SK-N-SH (cell line): ENCODE measurements at regions not wholly inside any gene's neighbourhood (a gene's known extent, or its start where the extent isn't known, plus 50 kb on each side); places are given as distances from the start of the nearest gene placed in this dataset.

Source experiments
- CTCF ChIA-PET: fragments of 300-600, 350-600 bp; formaldehyde crosslinking; extraction: SDS; loops from one replicate; lab custom pipeline; 2021; lab: Yijun Ruan, JAX
- POLR2A ChIA-PET: fragments of 350-600 bp; sonication (Branson Sonifier 250); formaldehyde crosslinking; extraction: SDS; loops from one replicate; lab custom pipeline; 2020; ENCODE audit warnings: antibody characterized with exemption, inconsistent platforms; lab: Yijun Ruan, JAX
- DNase-seq: peaks from one replicate; pipeline ENCODE4 v3.0.0; 2012
- H2AFZ ChIP-seq: fragments of 200-600 bp; sonication (generic); 2 replicates; pipeline ENCODE4 v1.8.1; 2016; ENCODE audit warnings: antibody characterized with exemption, mild to moderate bottlenecking, low read depth
- H3F3A ChIP-seq: fragments of 200-600 bp; sonication (generic); replicated peaks from 2 replicates; pipeline ENCODE3; 2016; ENCODE audit warnings: antibody characterized with exemption, mild to moderate bottlenecking; ENCODE audit not compliant: insufficient read depth
- H3K27ac ChIP-seq, 2 experiments: fragments of 200-500 bp in 1 of 2; fragments of 200-600 bp in 1 of 2; sonication (Bioruptor generic) in 1 of 2; sonication (generic), shearing (Covaris generic) in 1 of 2; 2 replicates each; pipeline versions ENCODE4 v1.5.1 to v1.6.1; 2014 to 2016; ENCODE audit warnings: low read depth in 2 of 2, inconsistent platforms in 1 of 2, low read length in 1 of 2, mild to moderate bottlenecking in 1 of 2, mixed read lengths in 1 of 2
- H3K27me3 ChIP-seq: fragments of 200-600 bp; sonication (generic), shearing (Covaris generic); 2 replicates; pipeline ENCODE4 v1.6.1; 2016; ENCODE audit warnings: mixed run types; ENCODE audit not compliant: insufficient read depth
- H3K36me3 ChIP-seq, 2 experiments: fragments of 200-500 bp in 1 of 2; fragments of 200-600 bp in 1 of 2; sonication (Bioruptor generic) in 1 of 2; sonication (generic) in 1 of 2; replicated peaks in 1 of 2; 2 replicates each; pipeline versions ENCODE3 to v1.5.1; 2014 to 2016; ENCODE audit warnings: low read length in 1 of 2, mild to moderate bottlenecking in 1 of 2; ENCODE audit not compliant: insufficient read depth in 2 of 2, control insufficient read depth in 1 of 2
- H3K4me1 ChIP-seq, 2 experiments: fragments of 200-500 bp in 1 of 2; fragments of 200-600 bp in 1 of 2; sonication (Bioruptor generic) in 1 of 2; sonication (generic), shearing (Covaris generic) in 1 of 2; 2 replicates each; pipeline versions ENCODE4 v1.5.1 to v1.6.1; 2014 to 2016; ENCODE audit warnings: low read depth in 1 of 2, low read length in 1 of 2, mixed run types in 1 of 2; ENCODE audit not compliant: insufficient read depth in 2 of 2, control insufficient read depth in 1 of 2
- H3K4me2 ChIP-seq: fragments of 200-600 bp; sonication (generic), shearing (Covaris generic); 2 replicates; pipeline ENCODE4 v1.6.1; 2017; ENCODE audit warnings: mixed run types
- H3K4me3 ChIP-seq, 2 experiments: fragments of 200-500 bp in 1 of 2; fragments of 200-600 bp in 1 of 2; sonication (Bioruptor generic) in 1 of 2; sonication (generic), shearing (Covaris generic) in 1 of 2; 2 replicates each; pipeline versions ENCODE4 v1.5.1 to v1.8.1; 2014 to 2016; ENCODE audit warnings: low read depth in 2 of 2, inconsistent platforms in 1 of 2, low read length in 1 of 2, mild to moderate bottlenecking in 1 of 2, mixed read lengths in 1 of 2, moderate library complexity in 1 of 2
- H3K79me2 ChIP-seq: fragments of 200-600 bp; sonication (generic); 2 replicates; pipeline ENCODE4 v1.8.1; 2017; ENCODE audit warnings: mild to moderate bottlenecking; ENCODE audit not compliant: insufficient read depth
- H3K9ac ChIP-seq: fragments of 200-600 bp; sonication (generic); 2 replicates; pipeline ENCODE4 v1.6.1; 2017; ENCODE audit warnings: mixed run types
- H3K9me2 ChIP-seq: fragments of 200-600 bp; sonication (generic); 2 replicates; pipeline ENCODE4 v1.6.1; 2017; ENCODE audit warnings: mixed run types
- H3K9me3 ChIP-seq: fragments of 200-600 bp; sonication (generic); 2 replicates; pipeline ENCODE4 v1.6.1; 2017; ENCODE audit warnings: mixed run types, mild to moderate bottlenecking, moderate library complexity
- H4K20me1 ChIP-seq: fragments of 200-600 bp; sonication (generic); 2 replicates; pipeline ENCODE4 v1.6.1; 2017; ENCODE audit warnings: mild to moderate bottlenecking, mixed run types; ENCODE audit not compliant: insufficient read depth
- CHD2 ChIP-seq: fragments of 150-350 bp; IDR thresholded peaks from 2 replicates; pipeline ENCODE4 v1.6.1; 2018; ENCODE audit warnings: low read length; ENCODE audit not compliant: partially characterized antibody
- CTCF ChIP-seq: fragments of 200-600 bp; sonication (generic); IDR thresholded peaks from 2 replicates; pipeline ENCODE4 v1.6.1; 2017; ENCODE audit warnings: antibody characterized with exemption, mild to moderate bottlenecking, moderate library complexity
- EZH2phosphoT487 ChIP-seq: fragments of 200-600 bp; sonication (generic); IDR thresholded peaks from 2 replicates; pipeline ENCODE4 v1.6.1; 2017; ENCODE audit warnings: low read depth, mixed run types, mild to moderate bottlenecking, antibody characterized with exemption, moderate library complexity, borderline replicate concordance
- FOSL2 ChIP-seq: IDR thresholded peaks from 2 replicates; pipeline ENCODE4 v1.4.0; 2012; ENCODE audit warnings: low read depth, mild to moderate bottlenecking, moderate library complexity, borderline replicate concordance
- GABPA ChIP-seq: IDR thresholded peaks from 2 replicates; pipeline ENCODE4 v1.4.0; 2012; ENCODE audit warnings: low read depth, mild to moderate bottlenecking
- GATA2 ChIP-seq: sonication (generic); formaldehyde crosslinking; IDR thresholded peaks from 2 replicates; pipeline ENCODE4 v1.5.0; 2020; ENCODE audit warnings: mild to moderate bottlenecking, missing genetic modification reagents
- MAX ChIP-seq: IDR thresholded peaks from 2 replicates; pipeline ENCODE4 v1.4.0; 2012; ENCODE audit warnings: low read depth
- MEF2A ChIP-seq: IDR thresholded peaks from 2 replicates; pipeline ENCODE4 v1.4.0; 2012; ENCODE audit warnings: low read depth, borderline replicate concordance
- MXI1 ChIP-seq: IDR thresholded peaks from 2 replicates; pipeline ENCODE4 v1.6.1; 2012; ENCODE audit warnings: mild to moderate bottlenecking, low read depth, low read length, improper control_type of control experiment
- NRF1 ChIP-seq: IDR thresholded peaks from 2 replicates; pipeline ENCODE4 v1.6.1; 2012; ENCODE audit warnings: low read depth, mild to moderate bottlenecking, low read length
- PBX3 ChIP-seq: IDR thresholded peaks from 2 replicates; pipeline ENCODE4; 2012
- RAD21 ChIP-seq: IDR thresholded peaks from 2 replicates; pipeline ENCODE4 v1.6.1; 2012; ENCODE audit warnings: mild to moderate bottlenecking, low read length
- RCOR1 ChIP-seq: fragments of 150-350 bp; IDR thresholded peaks from 2 replicates; pipeline ENCODE4 v1.6.1; 2017; ENCODE audit warnings: antibody characterized with exemption, low read length
- RXRA ChIP-seq: IDR thresholded peaks from 2 replicates; pipeline ENCODE4 v1.4.0; 2012; ENCODE audit warnings: low read depth, mild to moderate bottlenecking, borderline replicate concordance
- SMC3 ChIP-seq: IDR thresholded peaks from 2 replicates; pipeline ENCODE4 v1.6.1; 2012; ENCODE audit warnings: low read depth, low read length, improper control_type of control experiment
- TAF1 ChIP-seq: IDR thresholded peaks from 2 replicates; pipeline ENCODE4 v1.6.1; 2012; ENCODE audit warnings: low read depth, mild to moderate bottlenecking, low read length, moderate library complexity, borderline replicate concordance
- TCF12 ChIP-seq: IDR thresholded peaks from 2 replicates; pipeline ENCODE4 v1.4.0; 2012
- USF2 ChIP-seq: fragments of 150-350 bp; IDR thresholded peaks from 2 replicates; pipeline ENCODE4 v1.6.1; 2017; ENCODE audit warnings: antibody characterized with exemption, low read length, low read depth, borderline replicate concordance
- WGBS: methylation state at CpG from one replicate; pipeline ENCODE4 v1.1.6; 2017; ENCODE audit warnings: low lambda C conversion rate; 5-methylcytosine and 5-hydroxymethylcytosine counted together
- TF ChIP-seq, protein P1 (sequence below): IDR thresholded peaks from 2 replicates; pipeline ENCODE4 v1.6.1; 2012; ENCODE audit warnings: mild to moderate bottlenecking, low read depth, low read length, moderate library complexity
- TF ChIP-seq, protein P2 (sequence below): fragments of 150-350 bp; IDR thresholded peaks from 2 replicates; pipeline ENCODE4 v1.6.1; 2016; ENCODE audit warnings: mild to moderate bottlenecking, low read depth, low read length

DNA sequence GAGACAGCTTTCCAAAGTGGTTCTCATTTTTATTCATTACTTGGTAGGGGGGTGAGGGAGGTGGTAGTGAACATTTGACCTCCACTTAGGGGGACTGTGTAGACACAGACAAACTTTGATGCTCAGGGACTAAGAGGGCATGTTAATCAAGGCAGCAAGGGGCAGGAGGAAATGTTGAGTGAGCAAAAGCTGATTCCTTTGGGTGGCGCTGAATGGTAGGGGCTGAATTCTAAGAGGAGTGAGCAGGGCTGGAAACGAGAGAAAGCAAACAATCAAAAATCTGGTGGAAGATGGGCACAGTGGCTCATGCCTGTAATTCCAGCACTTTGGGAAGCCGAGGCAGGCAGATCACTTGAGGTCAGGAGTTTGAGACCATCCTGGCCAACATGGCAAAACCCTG is 164.8 kb upstream of the BDNF start:
- H3K9ac ChIP-seq: no peak overlapping the region
- no peaks in the 10 kb centered on the region for H3K27me3 ChIP-seq
- H3K79me2 ChIP-seq: no peaks in the 10 kb centered on the region
- H3K36me3 ChIP-seq: no peaks in the 10 kb centered on the region
- TF ChIP-seq RAD21 (no peak), GABPA (no peak), FOSL2 (no peak), EZH2phosphoT487 (no peak), TCF12 (no peak)
- TF ChIP-seq, protein P1, sequence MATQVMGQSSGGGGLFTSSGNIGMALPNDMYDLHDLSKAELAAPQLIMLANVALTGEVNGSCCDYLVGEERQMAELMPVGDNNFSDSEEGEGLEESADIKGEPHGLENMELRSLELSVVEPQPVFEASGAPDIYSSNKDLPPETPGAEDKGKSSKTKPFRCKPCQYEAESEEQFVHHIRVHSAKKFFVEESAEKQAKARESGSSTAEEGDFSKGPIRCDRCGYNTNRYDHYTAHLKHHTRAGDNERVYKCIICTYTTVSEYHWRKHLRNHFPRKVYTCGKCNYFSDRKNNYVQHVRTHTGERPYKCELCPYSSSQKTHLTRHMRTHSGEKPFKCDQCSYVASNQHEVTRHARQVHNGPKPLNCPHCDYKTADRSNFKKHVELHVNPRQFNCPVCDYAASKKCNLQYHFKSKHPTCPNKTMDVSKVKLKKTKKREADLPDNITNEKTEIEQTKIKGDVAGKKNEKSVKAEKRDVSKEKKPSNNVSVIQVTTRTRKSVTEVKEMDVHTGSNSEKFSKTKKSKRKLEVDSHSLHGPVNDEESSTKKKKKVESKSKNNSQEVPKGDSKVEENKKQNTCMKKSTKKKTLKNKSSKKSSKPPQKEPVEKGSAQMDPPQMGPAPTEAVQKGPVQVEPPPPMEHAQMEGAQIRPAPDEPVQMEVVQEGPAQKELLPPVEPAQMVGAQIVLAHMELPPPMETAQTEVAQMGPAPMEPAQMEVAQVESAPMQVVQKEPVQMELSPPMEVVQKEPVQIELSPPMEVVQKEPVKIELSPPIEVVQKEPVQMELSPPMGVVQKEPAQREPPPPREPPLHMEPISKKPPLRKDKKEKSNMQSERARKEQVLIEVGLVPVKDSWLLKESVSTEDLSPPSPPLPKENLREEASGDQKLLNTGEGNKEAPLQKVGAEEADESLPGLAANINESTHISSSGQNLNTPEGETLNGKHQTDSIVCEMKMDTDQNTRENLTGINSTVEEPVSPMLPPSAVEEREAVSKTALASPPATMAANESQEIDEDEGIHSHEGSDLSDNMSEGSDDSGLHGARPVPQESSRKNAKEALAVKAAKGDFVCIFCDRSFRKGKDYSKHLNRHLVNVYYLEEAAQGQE: no peak
- ChIA-PET POLR2A (no interaction called here), CTCF (interaction anchor here (0.6 to 1.0 kb wide), 2 partner anchors 11 to 913 kb away, joined by 3 read pairs; no protein-coding TSS in a partner anchor)
- no peak overlapping the region for H3K27ac ChIP-seq
- no peaks in the 10 kb centered on the region for H3K9me2 ChIP-seq
- no peak for DNase-seq
- H3F3A ChIP-seq: peaks cover 5% of the 10 kb centered on the region
- no peak overlapping the region for H3K4me3 ChIP-seq
- no peak overlapping the region for H2AFZ ChIP-seq
- H3K9me3 ChIP-seq: no peaks in the 10 kb centered on the region
- no peak overlapping the region for H3K4me2 ChIP-seq
- 61% methylated on average over 3 of the region's 3 CpGs for WGBS
- no peaks in the 10 kb centered on the region; a peak in 1 of 4 replicates for H3K4me1 ChIP-seq
- H4K20me1 ChIP-seq: no peaks in the 10 kb centered on the region

DNA sequence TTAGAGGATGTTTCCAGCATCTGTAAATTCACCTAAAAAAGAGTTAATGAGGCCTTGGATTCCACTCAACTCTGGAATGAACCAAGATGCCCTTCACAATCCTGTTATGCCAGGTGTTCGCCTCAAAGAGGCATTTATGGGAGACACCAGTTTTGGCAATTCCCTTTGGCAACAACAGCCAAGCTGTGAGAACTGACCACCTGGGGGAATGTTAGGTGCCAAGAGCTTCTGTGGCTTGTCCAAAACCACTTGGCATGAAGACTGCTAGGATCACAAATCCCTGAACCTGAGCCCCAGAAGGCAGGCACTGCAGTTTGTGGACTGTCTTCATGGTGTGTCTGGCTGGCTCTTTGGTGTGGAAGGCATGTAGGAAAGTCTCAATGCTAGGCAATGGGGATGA is 164.4 kb upstream of the BDNF start:
- H3K4me1 ChIP-seq: no peaks in the 10 kb centered on the region; a peak in 1 of 4 replicates
- H3K4me3 ChIP-seq: no peak overlapping the region
- H2AFZ ChIP-seq: no peak overlapping the region
- H3K27me3 ChIP-seq: no peaks in the 10 kb centered on the region
- no peaks in the 10 kb centered on the region for H3K79me2 ChIP-seq
- no peaks in the 10 kb centered on the region for H3K36me3 ChIP-seq
- H3K9ac ChIP-seq: no peak overlapping the region
- H3K4me2 ChIP-seq: no peak overlapping the region
- no peak for DNase-seq
- H3K27ac ChIP-seq: no peak overlapping the region
- H3K9me2 ChIP-seq: no peaks in the 10 kb centered on the region
- H4K20me1 ChIP-seq: no peaks in the 10 kb centered on the region
- 100% methylated on average over 1 of the region's 1 CpG for WGBS
- POLR2A ChIA-PET: no interaction called here
- H3K9me3 ChIP-seq: no peaks in the 10 kb centered on the region
- peaks cover 5% of the 10 kb centered on the region for H3F3A ChIP-seq
- CTCF ChIA-PET: interaction anchor here (1.0 kb wide), 1 partner anchor 10 kb away, joined by 3 read pairs; no protein-coding TSS in a partner anchor
- no peak for TF ChIP-seq USF2
- TF ChIP-seq RXRA: no peak
- no peak for TF ChIP-seq NRF1
- no peak for TF ChIP-seq MEF2A
- TF ChIP-seq GATA2 (CRISPR knock-in tag): no peak
- TF ChIP-seq MAX: no peak
- no peak for TF ChIP-seq EZH2phosphoT487
- TF ChIP-seq RCOR1: no peak
- TF ChIP-seq, protein P2, sequence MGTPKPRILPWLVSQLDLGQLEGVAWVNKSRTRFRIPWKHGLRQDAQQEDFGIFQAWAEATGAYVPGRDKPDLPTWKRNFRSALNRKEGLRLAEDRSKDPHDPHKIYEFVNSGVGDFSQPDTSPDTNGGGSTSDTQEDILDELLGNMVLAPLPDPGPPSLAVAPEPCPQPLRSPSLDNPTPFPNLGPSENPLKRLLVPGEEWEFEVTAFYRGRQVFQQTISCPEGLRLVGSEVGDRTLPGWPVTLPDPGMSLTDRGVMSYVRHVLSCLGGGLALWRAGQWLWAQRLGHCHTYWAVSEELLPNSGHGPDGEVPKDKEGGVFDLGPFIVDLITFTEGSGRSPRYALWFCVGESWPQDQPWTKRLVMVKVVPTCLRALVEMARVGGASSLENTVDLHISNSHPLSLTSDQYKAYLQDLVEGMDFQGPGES: no peak
- no peak for TF ChIP-seq TAF1
- TF ChIP-seq TCF12: no peak
- TF ChIP-seq CHD2: no peak
- no peak for TF ChIP-seq PBX3
- no peak for TF ChIP-seq MXI1
- TF ChIP-seq CTCF: no peak
- TF ChIP-seq SMC3: no peak
